Stimulated activated CD4-positive, alpha-beta T cell treated with anti-CD3 and anti-CD28 coated beads, TNF-alpha, amount 100 ng/mL, for 24 hours (primary cell): ENCODE measurements at regions not wholly inside any gene's neighbourhood (a gene's known extent, or its start where the extent isn't known, plus 50 kb on each side); places are given as distances from the start of the nearest gene placed in this dataset.
"Not testable (repeated sequence)": the region's sequence is repeated elsewhere in the genome, so short reads cannot be mapped to it uniquely, and the experiment has no call there.

Experiments
- DNase-seq, 3 experiments: peaks; one replicate each; pipeline ENCODE4 v3.0.0-alpha.2; 2020; ENCODE audit warnings: low read depth in 3 of 3

DNA sequence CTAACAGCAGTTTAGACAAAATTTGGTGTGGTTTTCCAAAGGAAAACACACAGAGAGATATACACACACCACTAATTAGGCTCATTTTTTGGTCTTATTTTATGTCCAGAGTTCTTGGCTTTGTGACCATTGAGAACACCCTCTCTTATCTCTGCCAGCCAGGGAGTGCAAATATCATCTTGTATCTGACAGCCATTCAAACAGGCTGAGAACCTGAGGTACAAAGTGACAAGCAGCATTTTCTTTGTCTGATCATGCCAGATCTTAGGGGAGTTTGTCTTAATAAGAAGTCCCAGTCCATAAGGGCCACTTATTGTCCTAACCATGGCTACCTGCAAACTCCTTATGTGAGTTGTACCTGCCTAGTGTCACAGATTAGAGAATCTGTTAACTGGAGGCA lies 1165.2 kb downstream of the BRINP3 start:
- DNase-seq = no peak

DNA sequence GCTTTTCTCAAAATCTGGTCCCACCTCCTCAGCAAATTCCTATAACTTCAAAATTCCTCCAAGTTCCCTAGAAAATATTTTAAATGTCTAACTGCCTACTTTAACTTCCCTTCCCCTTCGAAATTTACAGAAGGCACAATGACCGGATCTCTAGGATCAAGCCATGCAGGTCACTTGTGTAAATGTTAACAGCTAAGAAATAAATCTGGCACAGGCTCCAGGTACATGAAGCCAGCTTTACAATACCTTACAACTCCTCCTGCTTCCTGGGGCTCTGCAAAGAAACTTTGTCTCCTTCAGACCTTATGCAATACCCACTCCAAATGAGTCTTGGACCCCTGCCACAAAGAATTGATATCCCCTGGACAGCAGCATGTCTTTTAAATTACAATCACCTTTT lies 1164.2 kb downstream of the BRINP3 start:
- DNase-seq = no peak

DNA sequence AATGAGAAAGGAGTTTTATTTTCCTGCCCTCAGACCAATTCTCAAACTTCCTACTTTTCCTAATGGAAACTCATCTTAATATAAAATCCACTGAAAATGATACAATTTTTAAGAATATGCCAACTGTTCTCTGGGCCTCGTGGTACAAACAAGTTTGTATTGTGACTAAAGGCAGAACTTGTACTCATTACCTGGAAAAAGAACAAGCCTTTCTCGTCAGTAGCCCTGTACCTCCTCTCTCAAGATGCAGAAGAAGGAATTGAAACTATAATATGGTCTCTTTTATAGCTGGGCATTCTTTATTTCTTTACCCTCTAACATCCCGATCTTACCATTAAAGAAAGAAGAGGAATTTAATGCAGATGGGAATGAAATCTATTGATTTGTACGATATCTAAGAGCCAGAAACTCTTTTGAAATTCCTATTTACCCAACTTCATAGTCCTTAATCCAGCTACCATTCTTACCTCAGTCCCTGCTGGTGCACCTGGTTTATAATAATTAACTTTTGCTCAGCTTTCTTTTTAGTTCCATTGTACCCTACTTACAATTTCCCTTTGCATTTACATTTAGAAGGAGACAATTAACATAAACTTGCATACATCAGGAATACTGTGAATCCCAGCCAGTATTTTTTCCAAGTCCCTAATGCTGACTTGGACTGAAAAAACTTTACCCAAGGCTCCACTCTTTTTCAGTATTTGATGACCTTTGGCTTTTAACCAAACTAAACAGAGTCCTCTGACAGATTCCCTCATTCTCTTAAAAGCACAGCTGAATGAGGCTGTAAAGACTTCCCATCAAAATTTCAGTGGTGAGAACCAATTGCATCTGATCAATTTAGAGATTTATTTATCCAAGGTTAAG lies 1162.4 kb downstream of the BRINP3 start:
- DNase-seq = no peak

DNA sequence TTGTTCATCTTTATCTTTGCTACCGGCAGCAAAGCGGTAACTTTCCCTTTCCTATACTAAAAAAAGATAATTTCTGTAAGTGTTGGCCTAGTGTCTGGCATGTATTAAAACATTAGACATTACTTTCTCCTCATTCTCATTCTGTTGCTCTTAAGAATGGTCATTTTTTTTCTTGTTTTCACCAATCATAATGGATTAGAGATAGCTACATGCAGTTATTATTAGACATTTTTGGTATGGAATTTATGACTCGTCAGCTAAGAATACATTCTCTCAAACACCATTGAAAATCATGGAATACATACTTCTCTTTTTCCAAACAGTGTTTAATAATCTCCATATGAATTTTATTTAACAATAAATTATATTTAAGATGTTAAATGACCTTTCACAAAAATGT lies 1154.6 kb downstream of the BRINP3 start:
- DNase-seq = no peak

DNA sequence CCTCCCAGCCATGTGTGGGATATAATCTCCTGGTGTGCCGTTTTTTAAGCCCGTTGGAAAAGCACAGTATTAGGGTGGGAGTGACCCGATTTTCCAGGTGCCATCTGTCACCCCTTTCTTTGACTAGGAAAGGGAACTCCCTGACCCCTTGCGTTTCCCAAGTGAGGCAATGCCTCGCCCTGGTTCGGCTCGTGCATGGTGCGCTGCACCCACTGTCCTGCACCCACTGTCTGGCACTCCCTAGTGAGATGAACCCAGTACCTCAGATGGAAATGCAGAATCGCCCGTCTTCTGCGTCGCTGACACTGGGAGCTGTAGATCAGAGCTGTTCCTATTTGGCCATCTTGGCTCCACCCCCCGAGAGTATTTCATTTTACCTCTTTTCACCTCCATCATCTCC lies 1146.6 kb downstream of the BRINP3 start:
- not testable (repeated sequence) for DNase-seq

DNA sequence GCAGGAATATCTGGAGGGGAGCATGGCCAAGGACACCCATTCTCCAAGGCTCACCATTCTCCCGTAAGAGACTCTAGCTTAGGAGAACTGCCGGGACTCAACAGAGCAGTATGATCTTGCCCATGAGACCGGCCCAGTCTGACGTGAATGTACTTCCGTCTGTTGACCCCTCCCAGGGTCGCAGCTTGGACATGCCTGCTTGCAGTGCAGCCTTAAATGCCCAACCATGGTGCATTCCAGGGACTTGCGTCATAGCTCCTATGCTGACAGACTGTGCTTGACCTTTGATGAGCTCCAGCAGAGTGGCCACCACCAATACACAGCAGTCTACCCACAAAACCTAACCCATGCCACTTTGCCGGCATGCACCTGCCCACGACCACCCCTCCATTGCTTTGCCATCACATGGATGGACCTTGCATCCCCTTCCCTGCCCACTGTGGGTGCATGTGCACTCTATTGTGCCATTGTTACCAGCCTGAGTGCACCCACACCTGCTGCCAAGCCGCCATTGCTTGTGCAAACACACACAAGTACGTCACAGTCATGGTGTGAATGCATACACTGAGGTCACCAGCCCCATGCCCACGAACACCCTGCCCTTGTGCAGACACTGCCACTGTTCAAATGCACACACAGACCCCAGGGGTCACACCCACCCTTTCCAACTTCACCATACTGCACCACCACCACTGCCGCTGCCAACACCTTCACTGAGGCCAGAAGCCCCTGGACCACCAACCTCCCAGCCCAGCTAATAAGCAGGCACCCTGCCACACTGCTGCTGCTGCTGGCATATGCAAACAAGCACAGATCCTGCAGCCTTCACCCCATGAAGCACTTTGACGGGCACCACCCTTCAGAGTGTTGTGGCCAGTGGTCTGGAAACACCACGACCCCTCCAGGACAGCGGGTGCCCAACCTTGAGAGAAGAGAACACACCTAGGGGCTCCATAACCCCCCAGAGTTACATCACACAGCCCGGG lies 1141.3 kb downstream of the BRINP3 start:
- no peak for DNase-seq

DNA sequence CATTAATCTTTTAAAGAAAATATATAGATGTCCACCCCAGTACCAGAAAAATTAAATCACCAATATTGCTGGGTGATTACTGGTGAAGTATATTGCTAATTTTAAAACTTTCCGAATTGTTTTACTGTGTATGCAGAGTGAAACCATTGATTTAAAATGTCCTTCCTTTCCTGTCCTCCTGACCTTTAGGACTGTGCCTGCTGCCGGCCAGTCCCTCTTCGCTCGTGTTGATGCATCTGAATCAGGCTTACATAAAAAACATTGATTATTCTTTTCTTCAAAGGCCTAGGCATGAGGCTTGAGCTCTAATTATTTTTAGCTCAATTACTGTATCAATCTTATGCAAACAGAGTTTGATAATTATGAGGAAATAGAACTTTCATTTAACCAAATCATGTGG lies 1128.1 kb downstream of the BRINP3 start:
- no peak for DNase-seq

DNA sequence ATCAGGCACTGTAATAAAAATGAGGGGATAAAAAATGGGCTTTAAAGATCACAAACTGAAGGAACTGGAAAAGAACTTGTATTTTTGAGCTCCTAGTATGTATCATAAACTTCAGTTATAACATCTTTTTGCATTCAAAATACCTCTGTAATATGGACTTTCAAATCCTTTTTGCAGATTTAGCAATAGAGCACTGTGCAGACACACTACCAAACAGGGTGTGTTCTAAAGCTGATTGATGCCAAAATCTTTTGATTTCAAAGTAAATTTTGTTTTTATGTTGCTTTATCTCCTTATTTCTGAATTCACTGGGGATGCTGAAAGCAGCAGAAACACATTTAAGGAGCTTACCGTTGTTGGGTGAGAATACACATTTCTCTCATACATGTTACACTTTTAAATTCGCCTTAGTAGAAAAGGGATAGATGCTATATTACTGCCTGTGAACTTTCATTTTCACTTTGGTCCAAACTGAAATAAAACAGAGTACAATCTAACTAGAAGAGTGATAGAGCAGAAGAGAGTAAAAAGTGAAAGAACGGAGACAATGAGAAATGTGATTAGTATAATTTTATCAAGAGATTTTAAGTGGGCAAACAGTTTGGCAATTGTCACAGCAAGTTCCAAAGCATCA lies 1126.6 kb downstream of the BRINP3 start:
- DNase-seq = no peak

DNA sequence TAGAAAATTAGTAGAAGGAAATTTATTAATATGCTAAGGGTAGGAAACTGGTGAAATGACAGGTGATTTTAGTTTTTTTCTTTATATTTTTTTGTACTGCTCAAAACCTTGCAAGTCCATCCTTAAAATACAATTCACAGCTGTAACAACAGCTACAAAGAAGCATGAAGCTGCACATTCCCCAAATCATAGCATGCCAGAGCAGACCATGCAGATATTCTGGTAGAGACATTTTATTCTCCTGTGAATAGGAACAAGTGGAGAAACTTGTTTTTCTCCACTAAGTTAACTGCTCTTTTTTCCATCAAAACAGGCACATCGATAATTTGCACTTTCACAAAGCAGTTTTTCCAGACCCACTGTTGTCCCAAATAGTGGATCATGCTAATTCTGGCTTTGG lies 1125.7 kb downstream of the BRINP3 start:
- DNase-seq = no peak

DNA sequence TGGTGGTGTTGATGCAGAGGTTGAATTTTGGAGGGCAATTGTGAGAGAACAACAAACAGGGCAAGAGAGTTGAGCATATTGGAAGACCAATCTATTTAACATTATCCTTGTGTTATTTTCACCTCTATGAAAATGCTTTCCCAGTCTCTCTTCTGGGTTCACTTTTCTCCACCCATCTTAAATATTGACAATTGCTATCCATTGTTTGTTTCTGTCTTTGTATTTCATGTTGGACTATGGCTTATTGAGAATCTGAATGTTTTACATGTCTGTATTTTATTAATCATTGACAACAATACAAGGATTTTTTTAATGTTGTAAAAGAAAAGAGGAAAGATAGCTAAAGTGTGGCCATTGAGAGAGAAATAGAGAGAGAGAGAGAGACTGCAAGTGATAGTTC lies 1121.5 kb downstream of the BRINP3 start:
- DNase-seq = no peak

DNA sequence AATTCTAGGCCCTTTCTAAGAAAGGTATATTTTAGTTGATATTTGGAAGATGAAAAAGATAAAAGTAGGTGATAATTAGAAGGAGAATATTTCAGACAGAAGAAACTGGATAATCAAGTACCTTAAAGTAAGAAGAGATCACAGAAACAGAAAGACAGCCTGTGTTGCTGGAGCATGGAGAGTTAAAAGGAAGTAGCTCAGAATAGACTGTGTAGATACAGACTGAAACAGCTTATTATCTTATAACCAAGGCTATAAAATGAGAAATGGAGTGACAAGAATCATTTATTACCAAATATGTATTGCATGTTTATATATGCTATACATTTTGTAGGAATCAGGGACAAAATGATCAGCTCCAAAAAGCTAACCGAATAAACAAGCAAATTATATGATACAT lies 1120.3 kb downstream of the BRINP3 start:
- DNase-seq = no peak

DNA sequence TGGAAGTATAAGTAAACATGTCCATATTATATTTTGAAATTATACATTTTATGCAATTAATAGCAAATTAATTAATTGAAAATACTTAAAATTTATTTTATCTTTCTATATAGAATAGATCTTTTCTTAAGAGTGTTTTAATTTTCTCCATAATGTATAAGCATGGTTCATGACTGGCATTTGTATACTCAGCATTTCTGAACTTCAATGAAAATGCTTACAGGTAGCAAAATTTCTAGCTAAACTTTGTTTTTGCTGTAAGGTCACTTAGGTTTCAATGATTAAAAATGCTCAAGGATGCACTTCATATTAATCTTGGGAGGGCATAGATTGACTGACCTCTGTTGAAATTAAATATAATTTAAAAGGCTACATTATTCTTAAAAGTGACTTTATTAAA lies 1108.1 kb downstream of the BRINP3 start:
- DNase-seq = no peak

DNA sequence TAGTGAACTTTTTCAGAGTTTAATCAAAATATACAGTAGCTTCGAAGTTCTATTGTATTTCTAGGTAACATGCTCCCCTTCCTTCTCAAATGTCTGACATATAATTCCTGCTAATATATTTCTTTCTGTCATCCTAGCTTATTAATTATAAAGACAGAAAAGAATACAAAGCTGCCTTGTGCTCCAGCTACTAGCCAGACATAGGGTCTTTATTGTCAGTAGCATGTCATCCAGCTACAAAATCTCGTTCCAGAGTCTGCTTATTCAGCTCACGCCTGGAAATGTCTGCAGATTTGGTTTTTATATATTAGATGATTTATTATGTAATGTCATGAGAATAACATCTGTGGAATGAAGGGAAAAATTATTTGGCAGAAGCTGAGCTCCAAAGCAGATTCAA lies 1102.8 kb downstream of the BRINP3 start:
- DNase-seq = no peak

DNA sequence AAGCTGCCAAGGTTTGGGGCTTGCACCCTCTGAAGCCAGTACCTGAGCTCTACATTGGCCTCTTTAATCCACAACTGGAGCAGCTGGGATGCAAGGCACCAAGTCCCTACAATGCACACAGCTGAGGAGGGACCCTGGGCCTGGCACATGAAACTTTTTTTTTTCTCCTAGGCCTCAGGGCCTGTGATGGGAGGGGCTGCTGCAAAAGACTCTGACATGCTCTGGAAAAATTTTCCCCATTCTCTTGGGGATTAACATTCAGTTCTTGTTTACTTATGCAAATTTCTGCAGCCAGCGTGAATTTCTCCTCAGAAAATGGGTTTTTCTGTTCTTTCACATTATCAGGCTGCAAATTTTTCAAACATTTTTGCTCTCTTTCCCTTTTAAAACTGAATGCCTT lies 1072.2 kb downstream of the BRINP3 start:
- no peak for DNase-seq

DNA sequence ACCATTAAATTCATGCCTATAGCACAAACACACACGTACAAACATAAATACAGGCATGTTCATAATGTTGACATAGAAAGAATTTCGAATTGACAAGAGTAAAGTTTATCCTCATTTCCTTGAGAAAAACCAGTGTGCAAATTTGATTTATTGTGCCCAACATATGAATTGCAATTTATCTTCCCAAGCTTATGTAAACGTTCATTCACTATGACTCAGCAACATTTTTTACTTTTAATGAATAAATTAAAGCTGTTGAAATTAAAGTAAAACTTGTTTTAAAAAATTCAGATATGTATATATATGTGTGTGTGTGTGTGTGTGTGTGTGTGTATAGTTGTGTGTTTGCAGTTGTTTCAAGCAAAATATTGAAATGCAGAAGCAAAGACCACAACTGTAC lies 1067.9 kb downstream of the BRINP3 start:
- no peak for DNase-seq

DNA sequence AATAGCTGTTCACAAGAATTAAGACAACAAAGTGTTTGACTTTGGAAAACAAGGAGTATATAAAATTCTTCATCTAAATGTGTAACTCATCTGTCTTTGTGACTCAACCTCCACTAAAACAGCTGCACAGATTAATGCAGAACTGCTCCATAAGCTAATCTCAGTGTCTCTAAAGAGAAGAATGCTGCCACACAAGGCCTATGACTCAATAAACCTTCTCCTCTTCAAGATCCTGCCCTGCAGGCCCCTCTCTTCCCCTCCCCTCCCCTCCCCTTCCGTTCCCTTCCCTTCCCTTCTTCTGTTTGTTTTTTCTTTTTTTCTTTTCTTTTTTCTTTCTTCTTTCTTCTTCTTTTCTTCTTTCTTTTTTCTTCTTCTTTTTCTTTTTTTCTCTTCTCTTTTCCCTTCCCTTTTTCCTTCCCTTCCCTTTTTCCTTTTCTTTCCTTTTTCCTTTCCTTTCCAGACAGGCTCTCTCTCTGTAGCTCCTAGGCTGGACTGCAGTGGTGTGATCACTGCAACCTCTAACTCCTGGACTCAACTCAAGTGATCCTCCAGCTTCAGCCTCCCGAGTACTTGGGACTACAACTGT lies 1052.8 kb downstream of the BRINP3 start:
- DNase-seq = no peak

DNA sequence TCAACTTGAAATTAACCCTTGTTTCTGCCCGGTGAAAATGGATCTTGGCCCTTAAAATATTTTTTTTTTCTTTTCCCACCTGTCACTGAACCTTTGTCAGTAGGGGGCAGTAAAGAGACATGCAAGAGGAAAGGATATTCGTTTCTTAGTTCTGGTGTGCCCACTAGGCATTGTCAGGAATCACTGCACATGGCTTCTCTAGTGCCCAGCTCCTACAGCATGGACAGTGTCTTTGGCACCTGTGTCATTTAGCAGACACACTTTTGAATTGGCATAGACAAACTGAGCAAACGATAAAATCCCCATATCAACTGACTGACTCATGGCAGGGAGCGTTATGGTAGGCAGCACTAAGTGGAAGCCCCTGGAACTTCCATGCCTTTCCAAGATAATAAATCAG lies 1048.1 kb downstream of the BRINP3 start:
- no peak for DNase-seq

DNA sequence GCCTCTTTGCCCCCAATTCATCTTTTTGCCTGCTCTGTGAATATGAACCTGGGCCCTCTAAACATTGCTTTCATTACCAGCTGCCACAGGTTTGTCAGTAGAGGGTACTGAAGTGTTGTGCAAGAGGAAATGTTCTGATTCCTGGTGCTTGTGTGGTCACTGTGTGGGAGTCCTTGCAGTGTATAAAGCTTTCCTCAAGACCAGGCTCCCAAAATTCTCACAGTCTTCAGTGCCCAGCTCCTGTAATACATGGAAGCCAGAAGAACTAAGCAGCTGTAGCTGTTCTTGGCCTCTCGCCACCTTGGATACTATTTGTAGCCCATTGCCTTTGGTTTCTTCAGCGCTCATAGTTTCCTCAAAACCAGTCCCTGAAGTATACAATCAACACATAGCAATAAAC lies 1046.2 kb downstream of the BRINP3 start:
- DNase-seq = no peak

DNA sequence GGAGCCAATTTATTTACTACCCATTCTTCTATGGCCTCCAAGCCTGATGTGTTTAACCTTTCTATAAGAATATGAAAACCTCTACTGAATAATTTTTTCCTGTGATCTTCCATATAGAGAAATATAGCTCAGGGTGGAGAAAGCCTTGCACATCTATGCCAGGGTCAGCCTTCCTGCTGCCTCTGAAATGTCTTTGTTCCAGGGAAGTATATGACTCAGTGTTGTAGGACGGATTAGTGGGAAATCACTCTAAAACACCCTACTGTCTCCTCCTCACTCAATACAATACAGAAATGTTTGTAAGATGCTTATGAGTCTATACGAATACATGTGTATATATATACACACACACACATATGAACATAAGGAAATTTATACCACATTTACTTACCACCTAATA lies 1044.9 kb downstream of the BRINP3 start:
- no peak for DNase-seq

DNA sequence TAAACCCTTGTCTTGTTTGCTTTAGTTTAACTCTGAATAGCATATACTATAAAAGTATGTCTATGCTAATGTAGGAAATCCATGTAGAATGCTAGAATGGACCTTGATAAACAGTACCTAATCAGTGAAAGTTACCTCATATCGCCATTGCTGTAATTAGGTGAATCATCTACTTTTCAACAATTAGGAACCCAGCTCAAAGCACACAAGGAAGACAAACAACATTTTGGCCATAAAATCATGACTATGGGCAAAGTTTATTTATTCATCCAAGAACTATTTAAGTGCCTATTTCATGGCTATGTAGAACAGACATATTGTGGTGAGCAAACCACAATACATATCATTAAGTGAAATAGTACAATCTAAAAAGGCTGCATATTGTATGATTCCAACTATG lies 1043.2 kb downstream of the BRINP3 start:
- no peak for DNase-seq

DNA sequence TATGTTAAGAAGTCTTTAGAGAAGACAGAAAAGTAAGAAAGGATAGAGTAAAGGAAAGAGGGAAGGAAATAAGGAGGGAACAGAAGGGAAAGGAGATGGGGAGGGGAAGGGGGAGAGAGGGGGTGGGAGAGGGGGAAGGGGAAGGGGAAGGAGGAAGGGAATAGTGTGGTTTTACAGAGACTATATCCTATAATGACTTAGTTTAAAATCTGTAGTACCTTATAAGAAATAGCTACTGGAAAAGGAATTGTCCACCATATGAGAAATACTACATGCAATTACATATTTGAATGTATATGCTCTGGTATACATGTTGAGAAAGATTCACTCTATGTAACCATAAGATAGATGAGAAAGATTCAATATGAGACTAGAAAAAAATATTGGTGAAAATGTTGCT lies 1042.3 kb downstream of the BRINP3 start:
- no peak for DNase-seq

DNA sequence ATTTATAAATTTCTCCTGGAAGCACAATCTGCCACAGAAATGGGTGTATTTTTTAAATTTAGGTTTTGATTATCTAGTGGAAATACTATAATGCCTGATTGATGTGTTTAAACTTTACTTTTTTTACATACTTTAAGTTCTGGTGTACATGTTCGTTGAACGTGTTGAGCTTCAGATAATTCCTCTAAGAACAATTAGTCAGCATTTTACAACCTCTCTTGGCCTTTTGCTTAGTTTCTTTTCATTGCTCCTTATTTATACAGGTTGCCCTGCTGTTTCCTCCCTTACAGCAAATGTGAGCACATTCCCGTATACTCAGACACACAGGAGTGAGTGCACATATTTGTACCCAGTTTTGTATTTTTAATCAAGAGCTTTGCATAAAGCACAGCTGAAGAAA lies 1038.9 kb downstream of the BRINP3 start:
- no peak for DNase-seq
